ENCODE measurements at regions not wholly inside any gene's neighbourhood (a gene's known extent, or its start where the extent isn't known, plus 50 kb on each side); places are given as distances from the start of the nearest gene placed in this dataset.

DNA sequence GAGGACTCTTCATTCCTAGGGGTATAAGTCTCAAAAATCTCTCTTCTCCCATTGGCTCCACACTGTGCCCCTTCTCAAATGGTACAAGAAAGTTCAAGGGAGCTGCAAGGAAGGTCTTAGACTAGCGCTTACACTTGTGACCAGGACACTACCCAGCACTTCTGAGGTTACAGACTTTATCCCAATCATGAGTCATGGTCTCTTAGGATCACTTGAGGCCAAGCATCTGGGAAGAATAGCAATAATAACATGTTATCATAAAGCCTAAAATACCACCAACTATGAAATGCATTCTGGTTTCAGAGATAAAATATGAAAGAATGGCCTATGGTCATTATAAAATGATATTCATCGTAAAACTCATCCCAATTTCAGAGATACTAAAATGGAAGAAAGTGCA lies 309.9 kb upstream of the PKDCC start:
- H3K4me3 ChIP-seq (ENCODE audit: low read length in 2 of 2): no peak overlapping the region
- H3K36me3 Mint-ChIP-seq: no peaks in the 10 kb centered on the region

DNA sequence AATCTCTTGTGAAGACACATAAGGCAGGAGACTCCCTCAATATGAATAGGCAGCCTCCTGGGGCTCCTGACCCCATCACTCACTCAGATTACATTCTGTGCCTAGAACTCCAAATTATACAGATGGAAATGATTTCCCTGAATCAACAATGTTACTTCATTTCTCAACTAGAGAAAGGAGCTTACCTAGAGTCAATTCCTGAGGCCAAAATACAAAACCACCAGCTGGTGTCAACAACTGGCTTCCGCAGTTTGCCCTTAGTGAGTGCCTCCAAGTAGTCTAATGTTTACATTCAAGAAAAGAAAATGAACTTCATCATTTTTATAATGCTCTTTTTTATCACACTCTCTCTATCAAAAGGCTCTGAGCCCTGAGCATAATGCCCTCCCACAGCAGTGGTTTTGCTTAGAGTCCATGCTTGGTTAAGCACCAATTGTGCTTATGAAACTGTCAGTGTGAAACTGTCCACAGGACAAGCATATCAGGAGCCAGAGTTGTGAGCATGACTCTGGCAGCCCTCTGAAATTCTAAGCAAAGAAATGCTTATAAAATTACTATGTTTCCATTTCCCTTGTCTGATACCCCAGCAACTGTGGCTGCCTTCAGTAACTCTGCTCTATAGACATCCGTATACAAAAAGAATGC lies 305.7 kb upstream of the PKDCC start:
- no peak overlapping the region for H3K27ac Mint-ChIP-seq
- CTCF ChIA-PET (ENCODE audit: partially characterized antibody): no interaction called here

More for the DNA sequence above, 309.9 kb upstream of the PKDCC start:
- Histone ChIP-seq H3K27ac (ENCODE audit: low read depth, low read length) (no peak overlapping the region), H3K27me3 (ENCODE audit: insufficient read depth, low read length) (no peaks in the 10 kb centered on the region), H3K9me3 (ENCODE audit: control insufficient read depth in 1 of 2, low read length in 2 of 2) (no peaks in the 10 kb centered on the region), H3K36me3 (ENCODE audit: insufficient read depth, low read length) (no peaks in the 10 kb centered on the region), H3K4me1 (ENCODE audit: insufficient read depth, low read length) (no peaks in the 10 kb centered on the region)
- Mint-ChIP-seq H3K9me3 (peaks cover 0 to 11% (median 3%) of the 10 kb centered on the region in 8 donors), H3K27me3 (peaks cover 5 to 15% of the 10 kb centered on the region in 2 donors), H3K27ac (no peak overlapping the region), H3K4me3 (no peak overlapping the region), H3K4me1 (peaks cover 0 to 8% (median under 1%) of the 10 kb centered on the region in 4 donors)
- POLR2A ChIA-PET (ENCODE audit: partially characterized antibody): no interaction called here
- CTCF ChIA-PET (ENCODE audit: partially characterized antibody): no interaction called here
- intact Hi-C loops (cut with micrococcal nuclease): no loop called here
- no peak for DNase-seq

DNA sequence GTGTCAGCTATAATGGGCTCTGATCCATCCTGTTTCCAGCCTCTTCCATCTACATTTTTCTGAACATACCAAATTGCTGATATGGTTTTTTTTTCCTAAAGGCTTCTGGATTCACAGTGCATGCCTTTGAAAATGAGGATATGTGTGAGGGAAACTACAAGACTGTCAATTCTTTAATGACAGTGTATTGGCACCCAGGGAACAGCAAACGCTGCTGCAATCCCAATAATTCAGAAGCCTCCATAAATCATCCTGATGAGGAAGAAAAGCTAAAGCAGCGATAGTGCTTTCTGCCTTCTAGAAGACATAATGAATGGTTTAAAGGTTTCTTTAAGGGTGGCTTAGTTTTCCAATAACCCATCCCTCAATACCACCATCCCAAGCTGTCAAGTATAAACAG lies 304.5 kb upstream of the PKDCC start:
- Histone ChIP-seq H3K27ac (ENCODE audit: low read depth, low read length) (no peak overlapping the region), H3K4me3 (ENCODE audit: low read length in 2 of 2) (no peak overlapping the region), H3K27me3 (ENCODE audit: insufficient read depth, low read length) (no peaks in the 10 kb centered on the region), H3K4me1 (ENCODE audit: insufficient read depth, low read length) (no peaks in the 10 kb centered on the region), H3K9me3 (ENCODE audit: control insufficient read depth in 1 of 2, low read length in 2 of 2) (no peaks in the 10 kb centered on the region), H3K36me3 (ENCODE audit: insufficient read depth, low read length) (no peaks in the 10 kb centered on the region)
- ChIA-PET POLR2A (ENCODE audit: partially characterized antibody) (no interaction called here), CTCF (ENCODE audit: partially characterized antibody) (no interaction called here)
- Mint-ChIP-seq H3K36me3 (no peaks in the 10 kb centered on the region), H3K27ac (no peak overlapping the region), H3K9me3 (peaks cover 1 to 18% (median 5%) of the 10 kb centered on the region in 8 donors), H3K27me3 (peaks cover 0 to 1% of the 10 kb centered on the region in 2 donors), H3K4me3 (no peak overlapping the region), H3K4me1 (no peaks in the 10 kb centered on the region)
- intact Hi-C loops (cut with micrococcal nuclease): no loop called here
- no peak for DNase-seq

More for the DNA sequence above, 305.7 kb upstream of the PKDCC start:
- POLR2A ChIA-PET (ENCODE audit: partially characterized antibody): no interaction called here
- Histone ChIP-seq H3K4me3 (ENCODE audit: low read length in 2 of 2) (no peak overlapping the region), H3K27me3 (ENCODE audit: insufficient read depth, low read length) (no peaks in the 10 kb centered on the region), H3K36me3 (ENCODE audit: insufficient read depth, low read length) (no peaks in the 10 kb centered on the region), H3K9me3 (ENCODE audit: control insufficient read depth in 1 of 2, low read length in 2 of 2) (no peaks in the 10 kb centered on the region), H3K4me1 (ENCODE audit: insufficient read depth, low read length) (no peaks in the 10 kb centered on the region), H3K27ac (ENCODE audit: low read depth, low read length) (no peak overlapping the region)
- Mint-ChIP-seq H3K36me3 (no peaks in the 10 kb centered on the region), H3K9me3 (peaks cover 3 to 20% (median 5%) of the 10 kb centered on the region in 8 donors), H3K4me3 (no peak overlapping the region), H3K27me3 (peaks cover 0 to 1% of the 10 kb centered on the region in 2 donors), H3K4me1 (no peaks in the 10 kb centered on the region)
- intact Hi-C loops (cut with micrococcal nuclease): no loop called here
- DNase-seq: no peak

DNA sequence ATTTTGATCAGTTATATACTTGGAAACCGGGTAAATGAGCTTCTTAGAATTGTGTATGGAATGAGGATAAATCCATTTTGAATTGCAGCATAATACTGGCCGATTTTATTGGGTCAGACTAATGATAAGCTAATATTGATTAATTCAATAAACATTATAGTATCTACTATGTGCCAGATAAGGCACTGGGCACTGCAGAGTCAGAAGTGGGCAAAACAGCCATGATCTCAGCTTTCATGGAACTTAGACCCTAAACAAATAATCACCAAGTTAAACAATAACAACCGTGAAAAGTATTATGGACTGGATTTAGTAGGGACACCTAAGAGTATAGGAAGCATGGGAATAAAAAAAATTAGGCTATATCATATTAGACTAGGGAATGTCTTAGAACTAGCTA lies 297.0 kb upstream of the PKDCC start:
- ChIA-PET POLR2A (ENCODE audit: partially characterized antibody) (no interaction called here), CTCF (ENCODE audit: partially characterized antibody) (no interaction called here)
- H3K27ac ChIP-seq (ENCODE audit: low read depth, low read length): no peak overlapping the region
- no peak overlapping the region for H3K27ac Mint-ChIP-seq
- no peaks in the 10 kb centered on the region for H3K27me3 ChIP-seq (ENCODE audit: insufficient read depth, low read length)
- no peak for DNase-seq
- H3K4me3 ChIP-seq (ENCODE audit: low read length in 2 of 2): no peak overlapping the region
- H3K9me3 Mint-ChIP-seq: peaks cover 0 to 3% (median 1%) of the 10 kb centered on the region in 8 donors
- H3K36me3 Mint-ChIP-seq: no peaks in the 10 kb centered on the region
- peaks cover 0 to 7% of the 10 kb centered on the region in 2 donors for H3K27me3 Mint-ChIP-seq
- H3K4me1 ChIP-seq (ENCODE audit: insufficient read depth, low read length): no peaks in the 10 kb centered on the region
- H3K9me3 ChIP-seq (ENCODE audit: control insufficient read depth in 1 of 2, low read length in 2 of 2): no peaks in the 10 kb centered on the region
- intact Hi-C loops (cut with micrococcal nuclease): no loop called here
- no peaks in the 10 kb centered on the region for H3K36me3 ChIP-seq (ENCODE audit: insufficient read depth, low read length)
- H3K4me3 Mint-ChIP-seq: no peak overlapping the region
- H3K4me1 Mint-ChIP-seq: no peaks in the 10 kb centered on the region

DNA sequence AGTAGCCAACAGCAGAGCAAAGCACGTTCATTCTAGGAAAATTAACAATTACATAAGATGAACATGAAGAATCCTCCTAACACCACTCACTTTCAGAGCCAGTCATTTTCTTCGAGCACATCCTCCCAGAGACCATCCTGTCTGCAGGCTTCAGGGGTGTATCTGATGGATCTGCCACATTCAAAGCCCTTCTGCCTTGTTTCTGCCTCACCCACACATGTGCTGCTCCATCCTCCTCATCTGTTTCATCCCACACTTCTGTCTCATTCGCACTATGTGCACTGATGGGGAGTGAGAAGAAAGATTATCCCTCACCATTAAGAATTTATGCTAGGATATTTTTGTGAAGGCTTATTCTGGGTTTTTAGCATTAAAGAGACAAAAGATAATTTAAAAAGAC lies 287.9 kb upstream of the PKDCC start:
- Histone ChIP-seq H3K4me3 (ENCODE audit: low read length in 2 of 2) (no peak overlapping the region), H3K4me1 (ENCODE audit: insufficient read depth, low read length) (no peaks in the 10 kb centered on the region), H3K9me3 (ENCODE audit: control insufficient read depth in 1 of 2, low read length in 2 of 2) (no peaks in the 10 kb centered on the region), H3K36me3 (ENCODE audit: insufficient read depth, low read length) (no peaks in the 10 kb centered on the region), H3K27ac (ENCODE audit: low read depth, low read length) (no peak overlapping the region), H3K27me3 (ENCODE audit: insufficient read depth, low read length) (no peaks in the 10 kb centered on the region)
- Mint-ChIP-seq H3K9me3 (peaks cover 0 to 2% (median 0%) of the 10 kb centered on the region in 8 donors), H3K4me3 (no peak overlapping the region), H3K4me1 (peaks cover 0 to 1% (median 0%) of the 10 kb centered on the region in 4 donors), H3K27ac (no peak overlapping the region), H3K27me3 (peaks cover 4 to 8% of the 10 kb centered on the region in 2 donors), H3K36me3 (no peaks in the 10 kb centered on the region)
- intact Hi-C loops (cut with micrococcal nuclease): no loop called here
- ChIA-PET CTCF (ENCODE audit: partially characterized antibody) (interaction anchor here (0.8 kb wide), 1 partner anchor 14 kb away, joined by 3 read pairs; no protein-coding TSS in a partner anchor), POLR2A (ENCODE audit: partially characterized antibody) (no interaction called here)
- no peak for DNase-seq

DNA sequence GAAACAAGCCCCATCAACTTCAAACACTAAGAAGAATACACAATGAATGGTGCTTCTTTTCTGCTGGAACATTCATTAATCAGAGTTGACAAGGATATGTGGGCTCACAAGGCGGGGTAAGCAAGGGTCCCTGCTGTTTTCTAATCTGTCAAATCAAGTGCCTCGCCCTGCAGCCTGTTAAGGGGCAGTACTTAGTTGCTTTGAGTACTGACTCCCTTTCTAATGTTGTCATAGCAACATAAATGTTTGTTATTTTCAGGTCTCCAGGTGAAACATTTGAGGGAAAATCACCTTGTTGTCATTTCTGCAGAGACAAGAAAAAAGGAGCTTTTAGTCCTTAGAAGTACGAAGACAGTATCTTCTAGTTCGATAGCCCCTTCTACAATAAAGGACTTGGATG lies 284.7 kb upstream of the PKDCC start:
- H3K4me1 ChIP-seq (ENCODE audit: insufficient read depth, low read length): no peaks in the 10 kb centered on the region
- H3K27me3 Mint-ChIP-seq: peaks cover 2 to 4% of the 10 kb centered on the region in 2 donors
- H3K9me3 Mint-ChIP-seq: peaks cover 0 to 2% (median 0%) of the 10 kb centered on the region in 8 donors
- DNase-seq: no peak
- no peaks in the 10 kb centered on the region for H3K36me3 ChIP-seq (ENCODE audit: insufficient read depth, low read length)
- no peak overlapping the region for H3K27ac ChIP-seq (ENCODE audit: low read depth, low read length)
- peaks cover 0 to 1% (median 0%) of the 10 kb centered on the region in 4 donors for H3K4me1 Mint-ChIP-seq
- H3K27me3 ChIP-seq (ENCODE audit: insufficient read depth, low read length): no peaks in the 10 kb centered on the region
- H3K9me3 ChIP-seq (ENCODE audit: control insufficient read depth in 1 of 2, low read length in 2 of 2): no peaks in the 10 kb centered on the region
- intact Hi-C loops (cut with micrococcal nuclease): no loop called here
- no peak overlapping the region for H3K27ac Mint-ChIP-seq
- ChIA-PET POLR2A (ENCODE audit: partially characterized antibody) (no interaction called here), CTCF (ENCODE audit: partially characterized antibody) (no interaction called here)
- H3K4me3 ChIP-seq (ENCODE audit: low read length in 2 of 2): no peak overlapping the region
- no peak overlapping the region for H3K4me3 Mint-ChIP-seq
- H3K36me3 Mint-ChIP-seq: no peaks in the 10 kb centered on the region

DNA sequence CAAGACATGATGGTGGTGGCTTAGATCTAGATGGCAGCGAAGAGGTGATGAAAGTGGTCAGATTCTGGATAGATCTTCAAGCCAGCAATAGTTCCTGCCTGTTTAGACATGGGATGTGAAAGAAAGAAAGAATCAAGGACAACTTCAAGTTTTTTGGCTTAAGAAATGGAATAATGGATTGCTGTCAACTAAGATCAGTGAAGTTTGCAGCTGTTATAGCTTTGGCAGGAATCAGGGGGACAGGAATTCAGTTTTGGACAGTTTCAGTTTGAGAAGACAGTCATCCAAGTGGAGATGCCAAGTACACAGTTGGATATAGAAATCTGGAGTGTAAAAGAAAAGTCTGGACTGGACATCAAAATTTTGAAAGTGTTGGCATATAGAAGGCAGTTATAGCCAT lies 283.7 kb upstream of the PKDCC start:
- H3K9me3 Mint-ChIP-seq: peaks cover 0 to 3% (median 0%) of the 10 kb centered on the region in 8 donors
- no peak overlapping the region for H3K4me3 ChIP-seq (ENCODE audit: low read length in 2 of 2)
- no peak overlapping the region for H3K27ac ChIP-seq (ENCODE audit: low read depth, low read length)
- no peak overlapping the region for H3K4me3 Mint-ChIP-seq
- no peak for DNase-seq
- intact Hi-C loops (cut with micrococcal nuclease): no loop called here
- ChIA-PET CTCF (ENCODE audit: partially characterized antibody) (no interaction called here), POLR2A (ENCODE audit: partially characterized antibody) (no interaction called here)
- no peaks in the 10 kb centered on the region for H3K9me3 ChIP-seq (ENCODE audit: control insufficient read depth in 1 of 2, low read length in 2 of 2)
- no peaks in the 10 kb centered on the region for H3K27me3 ChIP-seq (ENCODE audit: insufficient read depth, low read length)
- H3K27ac Mint-ChIP-seq: no peak overlapping the region
- no peaks in the 10 kb centered on the region for H3K4me1 ChIP-seq (ENCODE audit: insufficient read depth, low read length)
- H3K36me3 Mint-ChIP-seq: no peaks in the 10 kb centered on the region
- no peaks in the 10 kb centered on the region for H3K36me3 ChIP-seq (ENCODE audit: insufficient read depth, low read length)
- H3K4me1 Mint-ChIP-seq: peaks cover 0 to 1% (median 0%) of the 10 kb centered on the region in 4 donors
- H3K27me3 Mint-ChIP-seq: peaks cover 2 to 3% of the 10 kb centered on the region in 2 donors

Data from CD4-positive, alpha-beta memory T cell (primary cell).